ENCODE measurements at regions not wholly inside any gene's neighbourhood (a gene's known extent, or its start where the extent isn't known, plus 50 kb on each side); places are given as distances from the start of the nearest gene placed in this dataset.

- TF ChIP-seq YY1 (IDR thresholded peaks at IDR 0.05; ENCODE audit: insufficient read depth, insufficient read length) (no peak), SUZ12 (IDR thresholded peaks at IDR 0.05; ENCODE audit: extremely low read depth, insufficient read depth, insufficient read length) (no peak), ZNF274 (IDR thresholded peaks at IDR 0.05; ENCODE audit: low read depth, low read length) (no peak)
Observed at GRCh38 chr12:58452546-58452945, 467.8 kb downstream of the LRIG3 start.
